HG02759 (cell line): ENCODE measurements at regions not wholly inside any gene's neighbourhood (a gene's known extent, or its start where the extent isn't known, plus 50 kb on each side); places are given as distances from the start of the nearest gene placed in this dataset.
"Not testable (repeated sequence)": the region's sequence is repeated elsewhere in the genome, so short reads cannot be mapped to it uniquely, and the experiment has no call there.

Experiments used
- ATAC-seq: cut with Tn5 transposase; IDR thresholded peaks from one replicate; pipeline ENCODE4 v1.9.1; 2021; ENCODE audit warnings: mild to moderate bottlenecking, moderate library complexity; ENCODE audit not compliant: unreplicated experiment

- no peak for ATAC-seq
Observed at GRCh38 chr9:119945686-119946085, 576.5 kb upstream of the BRINP1 start.

GRCh38 chr9:119941091-119941490, 571.9 kb upstream of the BRINP1 start:
- no peak for ATAC-seq

GRCh38 chr9:119938871-119939270, 569.6 kb upstream of the BRINP1 start:
- ATAC-seq, result no peak

- ATAC-seq, result no peak
Observed at GRCh38 chr9:119934497-119934896, 565.3 kb upstream of the BRINP1 start.

GRCh38 chr9:119933191-119933590, 564.0 kb upstream of the BRINP1 start:
- no peak for ATAC-seq

- no peak for ATAC-seq
Observed at GRCh38 chr9:119924736-119925135, 555.5 kb upstream of the BRINP1 start.

- no peak for ATAC-seq
Observed at GRCh38 chr9:119917175-119917574, 547.9 kb upstream of the BRINP1 start.

- ATAC-seq, result no peak
Observed at GRCh38 chr9:119907056-119907455, 537.8 kb upstream of the BRINP1 start.

GRCh38 chr9:119905724-119906123, 536.5 kb upstream of the BRINP1 start:
- no peak for ATAC-seq

- ATAC-seq, result no peak
Observed at GRCh38 chr9:119903851-119904250, 534.6 kb upstream of the BRINP1 start.

- no peak for ATAC-seq
Observed at GRCh38 chr9:119902611-119903010, 533.4 kb upstream of the BRINP1 start.

GRCh38 chr9:119898316-119898715, 529.1 kb upstream of the BRINP1 start:
- ATAC-seq, result no peak

- no peak for ATAC-seq
Observed at GRCh38 chr9:119884438-119884837, 515.2 kb upstream of the BRINP1 start.

GRCh38 chr9:119881898-119882297, 512.7 kb upstream of the BRINP1 start:
- ATAC-seq, result no peak

GRCh38 chr9:119880361-119880760, 511.1 kb upstream of the BRINP1 start:
- ATAC-seq, result no peak

- no peak for ATAC-seq
Observed at GRCh38 chr9:119877306-119877705, 508.1 kb upstream of the BRINP1 start.

- no peak for ATAC-seq
Observed at GRCh38 chr9:119873877-119874276, 504.6 kb upstream of the BRINP1 start.

GRCh38 chr9:119870251-119870650, 501.0 kb upstream of the BRINP1 start:
- not testable (repeated sequence) for ATAC-seq

GRCh38 chr9:119868694-119869093, 499.5 kb upstream of the BRINP1 start:
- ATAC-seq, result no peak

GRCh38 chr9:119861842-119862241, 492.6 kb upstream of the BRINP1 start:
- no peak for ATAC-seq

GRCh38 chr9:119859128-119859527, 489.9 kb upstream of the BRINP1 start:
- no peak for ATAC-seq

- no peak for ATAC-seq
Observed at GRCh38 chr9:119853126-119853525, 483.9 kb upstream of the BRINP1 start.

- ATAC-seq, result no peak
Observed at GRCh38 chr9:119852390-119852789, 483.2 kb upstream of the BRINP1 start.

- no peak for ATAC-seq
Observed at GRCh38 chr9:119844431-119844830, 475.2 kb upstream of the BRINP1 start.
